Stimulated activated CD8-positive, alpha-beta memory T cell treated with anti-CD3 and anti-CD28 coated beads, Interleukin-12 subunit alpha, Interleukin-12 subunit beta, amount 100 ng/mL, for 4 hours (primary cell): ENCODE measurements at regions not wholly inside any gene's neighbourhood (a gene's known extent, or its start where the extent isn't known, plus 50 kb on each side); places are given as distances from the start of the nearest gene placed in this dataset.
"Not testable (repeated sequence)": the region's sequence is repeated elsewhere in the genome, so short reads cannot be mapped to it uniquely, and the experiment has no call there.

Source experiments
- DNase-seq: peaks from one replicate; pipeline ENCODE4 v3.0.0-alpha.2; 2020; ENCODE audit warnings: low read depth

- DNase-seq, result no peak
Observed at GRCh38 chr7:142568435-142569097, 180.7 kb upstream of the PRSS1 start.

GRCh38 chr7:142567201-142568075 is 181.8 kb upstream of the PRSS1 start:
- DNase-seq, result no peak

- no peak for DNase-seq
Observed at GRCh38 chr7:142566271-142566670, 183.0 kb upstream of the PRSS1 start.

- DNase-seq, result not testable (repeated sequence)
Observed at GRCh38 chr7:142564125-142564524, 185.1 kb upstream of the PRSS1 start.

GRCh38 chr7:142563470-142563869 is 185.8 kb upstream of the PRSS1 start:
- no peak for DNase-seq

GRCh38 chr7:142562688-142563087 is 186.6 kb upstream of the PRSS1 start:
- no peak for DNase-seq

- not testable (repeated sequence) for DNase-seq
Observed at GRCh38 chr7:142561396-142561795, 187.9 kb upstream of the PRSS1 start.

GRCh38 chr7:142560770-142561169 is 188.5 kb upstream of the PRSS1 start:
- not testable (repeated sequence) for DNase-seq

- DNase-seq, result no peak
Observed at GRCh38 chr7:142560166-142560565, 189.1 kb upstream of the PRSS1 start.

GRCh38 chr7:142557971-142558582 is 191.2 kb upstream of the PRSS1 start:
- no peak for DNase-seq

GRCh38 chr7:142556740-142557139 is 192.5 kb upstream of the PRSS1 start:
- no peak for DNase-seq

- DNase-seq, result no peak
Observed at GRCh38 chr7:142554560-142555532, 194.4 kb upstream of the PRSS1 start.

- no peak for DNase-seq
Observed at GRCh38 chr7:142553216-142553615, 196.1 kb upstream of the PRSS1 start.

- no peak for DNase-seq
Observed at GRCh38 chr7:142548978-142549377, 200.3 kb upstream of the PRSS1 start.

GRCh38 chr7:142546452-142546851 is 202.8 kb upstream of the PRSS1 start:
- no peak for DNase-seq

- no peak for DNase-seq
Observed at GRCh38 chr7:142542942-142543341, 206.3 kb upstream of the PRSS1 start.

GRCh38 chr7:142542105-142542504 is 207.2 kb upstream of the PRSS1 start:
- no peak for DNase-seq

GRCh38 chr7:142540371-142540770 is 208.9 kb upstream of the PRSS1 start:
- no peak for DNase-seq

- DNase-seq, result no peak
Observed at GRCh38 chr7:142539901-142540300, 209.4 kb upstream of the PRSS1 start.

- no peak for DNase-seq
Observed at GRCh38 chr7:142537760-142538159, 211.5 kb upstream of the PRSS1 start.

- DNase-seq, result peak; percentile 28
Observed at GRCh38 chr7:142535123-142535779, 214.0 kb upstream of the PRSS1 start.
